Mammary epithelial cell (primary cell): ENCODE measurements at regions not wholly inside any gene's neighbourhood (a gene's known extent, or its start where the extent isn't known, plus 50 kb on each side); places are given as distances from the start of the nearest gene placed in this dataset.

Experiments
- CTCF ChIP-seq, 2 donors: IDR thresholded peaks in 1 of 2; conservative IDR thresholded peaks in 1 of 2; 2 replicates each; pipeline ENCODE4 v1.5.1; 2011 to 2012; ENCODE audit warnings: inconsistent platforms in 2 of 2, low read length in 2 of 2, mild to moderate bottlenecking in 2 of 2, control low read depth in 1 of 2, low read depth in 1 of 2; ENCODE audit not compliant: insufficient read depth in 1 of 2; ENCODE audit errors: extremely low read depth in 1 of 2
- EZH2 ChIP-seq: IDR thresholded peaks from 2 replicates; pipeline ENCODE4 v1.6.1; 2012; ENCODE audit warnings: low read length, inconsistent platforms, borderline replicate concordance

GRCh38 chr13:83344518-83344917 is 537.8 kb downstream of the SLITRK1 start:
- no peak for TF ChIP-seq CTCF (conservative IDR thresholded peaks at IDR 0.05 in 1 of 2, IDR thresholded peaks at IDR 0.05 in 1 of 2; ENCODE audit: extremely low read depth in 1 of 2, insufficient read depth in 1 of 2, low read depth in 1 of 2, low read length in 2 of 2)
- no peak for TF ChIP-seq EZH2
